Skeletal muscle tissue (tissue), 4 donors: ENCODE measurements at regions not wholly inside any gene's neighbourhood (a gene's known extent, or its start where the extent isn't known, plus 50 kb on each side); places are given as distances from the start of the nearest gene placed in this dataset.

Experiments
- H3K27ac ChIP-seq: one replicate; pipeline ENCODE4 v1.7.0; 2013; ENCODE audit warnings: mild to moderate bottlenecking, low read depth, low read length, inconsistent platforms
- H3K27me3 ChIP-seq, 3 donors: one replicate each; pipeline ENCODE4 v1.7.0; 2013; ENCODE audit warnings: low read length in 3 of 3; ENCODE audit not compliant: control insufficient read depth in 3 of 3, insufficient read depth in 3 of 3
- H3K36me3 ChIP-seq, 3 donors: one replicate each; pipeline ENCODE4 v1.7.0; 2013; ENCODE audit warnings: low read length in 3 of 3; ENCODE audit not compliant: control insufficient read depth in 3 of 3, insufficient read depth in 3 of 3
- H3K4me1 ChIP-seq, 3 donors: one replicate each; pipeline ENCODE4 v1.7.0; 2013; ENCODE audit warnings: low read length in 3 of 3, mild to moderate bottlenecking in 3 of 3; ENCODE audit not compliant: control insufficient read depth in 3 of 3, insufficient read depth in 3 of 3
- H3K4me3 ChIP-seq, 3 donors: one replicate each; pipeline ENCODE4 v1.7.0; 2013; ENCODE audit warnings: low read length in 3 of 3
- H3K9ac ChIP-seq, 3 donors: one replicate each; pipeline ENCODE4 v1.7.0; 2013; ENCODE audit warnings: low read length in 3 of 3, mild to moderate bottlenecking in 3 of 3, moderate library complexity in 2 of 3, low read depth in 1 of 3
- H3K9me3 ChIP-seq, 3 donors: one replicate each; pipeline ENCODE4 v1.7.0; 2013; ENCODE audit warnings: low read length in 3 of 3; ENCODE audit not compliant: control insufficient read depth in 3 of 3
- small RNA-seq: library from RNA; depleted of rRNA; stranded (forward); fragments of <200 nt; gene quantifications from one replicate; pipeline ENCODE3, GENCODE V24; 2014
- donor health status: Osteomylitis.

GRCh38 chr18:35918564-35918963 is 53.9 kb upstream of the RMP24 start:
- Histone ChIP-seq H3K9ac (no peak overlapping the region), H3K27me3 (peaks cover 0 to 20% (median 5%) of the 10 kb centered on the region in 3 donors), H3K4me1 (no peaks in the 10 kb centered on the region), H3K27ac (no peak overlapping the region), H3K9me3 (no peaks in the 10 kb centered on the region), H3K4me3 (no peak overlapping the region), H3K36me3 (no peaks in the 10 kb centered on the region)

GRCh38 chr18:35919179-35919578 is 53.3 kb upstream of the RMP24 start:
- Histone ChIP-seq H3K9me3 (no peaks in the 10 kb centered on the region), H3K27me3 (peaks cover 0 to 20% (median 5%) of the 10 kb centered on the region in 3 donors), H3K4me1 (no peaks in the 10 kb centered on the region), H3K4me3 (no peak overlapping the region), H3K9ac (no peak overlapping the region), H3K27ac (no peak overlapping the region), H3K36me3 (no peaks in the 10 kb centered on the region)

- Histone ChIP-seq H3K4me1 (no peaks in the 10 kb centered on the region), H3K9me3 (no peaks in the 10 kb centered on the region), H3K27me3 (peaks cover 0 to 20% (median 5%) of the 10 kb centered on the region in 3 donors), H3K9ac (no peak overlapping the region), H3K4me3 (no peak overlapping the region), H3K36me3 (no peaks in the 10 kb centered on the region), H3K27ac (no peak overlapping the region)
These were observed 51.9 kb upstream of the RMP24 start for GRCh38 chr18:35920623-35921022.

Small RNA genes lying in the stretch of these regions (small RNA-seq; reads per million reads assigned to genes)
- gene MIR187, result 0.32 reads per million, percentile 37 among the genes with 10 or more reads in this experiment
